DMS 273 (cell line): ENCODE measurements at regions not wholly inside any gene's neighbourhood (a gene's known extent, or its start where the extent isn't known, plus 50 kb on each side); places are given as distances from the start of the nearest gene placed in this dataset.
"Not testable (repeated sequence)": the region's sequence is repeated elsewhere in the genome, so short reads cannot be mapped to it uniquely, and the experiment has no call there.

Experiments
- DNase-seq: peaks from one replicate; lab custom pipeline; 2025; ENCODE audit not compliant: unreplicated experiment; lab: John Stamatoyannopoulos, UW

- DNase-seq = no peak
Measured at GRCh38 chr6:112967974-112968373, 620.8 kb downstream of the RFPL4B start.

DNA sequence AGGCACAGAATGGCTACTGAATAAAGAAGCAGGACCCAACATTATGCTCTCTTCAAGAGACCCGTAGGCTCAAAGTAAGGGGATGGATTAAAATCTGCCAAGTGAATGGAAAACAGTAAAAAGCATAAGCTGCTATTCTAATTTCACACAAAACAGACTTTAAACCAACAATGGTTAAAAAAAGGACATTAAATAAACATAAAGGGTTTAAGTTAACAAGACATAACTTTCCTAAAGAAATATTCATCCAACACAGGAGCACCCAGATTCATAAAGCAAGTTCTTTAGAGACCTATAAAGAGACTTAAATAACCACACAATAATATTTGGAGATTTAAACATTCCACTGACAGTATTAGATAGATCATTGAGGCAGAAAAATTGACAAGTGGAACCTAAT is 624.5 kb downstream of the RFPL4B start:
- DNase-seq = no peak

DNA sequence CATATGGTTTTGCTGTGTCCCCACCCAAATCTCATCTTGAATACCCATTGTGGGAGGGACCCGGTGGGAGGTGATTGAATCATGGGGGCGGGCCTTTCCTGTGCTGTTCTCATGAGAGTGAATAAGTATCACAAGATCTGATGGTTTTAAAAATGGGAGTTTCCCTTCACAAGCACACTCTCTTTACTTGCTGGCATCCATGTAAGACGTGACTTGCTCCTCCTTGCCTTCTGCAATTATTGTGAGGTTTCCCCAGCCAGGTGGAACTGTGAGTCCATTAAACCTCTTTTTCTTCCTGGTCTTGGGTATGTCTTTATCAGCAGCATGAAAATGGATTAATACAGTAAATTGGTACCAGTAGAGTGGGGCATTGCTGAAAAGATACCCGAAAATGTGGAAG is 627.8 kb downstream of the RFPL4B start:
- DNase-seq = not testable (repeated sequence)

DNA sequence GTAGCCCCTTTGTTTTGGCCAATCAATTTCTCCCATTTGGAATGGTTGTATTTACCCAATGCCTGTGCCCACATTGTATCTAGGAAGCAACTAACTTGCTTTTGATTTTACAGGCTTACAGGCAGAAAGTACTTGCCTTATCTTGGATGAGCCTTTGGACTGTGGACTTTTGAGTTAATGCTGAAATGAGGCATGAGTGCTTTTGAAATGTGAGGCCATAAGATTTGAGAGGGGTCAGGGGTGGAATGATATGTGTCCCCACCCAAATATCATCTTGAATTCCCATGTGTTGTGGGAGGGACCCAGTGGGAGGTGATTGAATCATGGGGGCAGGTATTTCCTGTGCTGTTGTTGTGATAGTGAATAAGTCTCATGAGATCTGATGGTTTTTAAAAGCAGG is 629.4 kb downstream of the RFPL4B start:
- DNase-seq = not testable (repeated sequence)

- DNase-seq = no peak
Measured at GRCh38 chr6:112979830-112980229, 632.7 kb downstream of the RFPL4B start.

GRCh38 chr6:112980676-112981075 is 633.5 kb downstream of the RFPL4B start:
- DNase-seq = no peak

- peak; percentile 10 for DNase-seq
Measured at GRCh38 chr6:112983713-112984261, 636.7 kb downstream of the RFPL4B start.

DNA sequence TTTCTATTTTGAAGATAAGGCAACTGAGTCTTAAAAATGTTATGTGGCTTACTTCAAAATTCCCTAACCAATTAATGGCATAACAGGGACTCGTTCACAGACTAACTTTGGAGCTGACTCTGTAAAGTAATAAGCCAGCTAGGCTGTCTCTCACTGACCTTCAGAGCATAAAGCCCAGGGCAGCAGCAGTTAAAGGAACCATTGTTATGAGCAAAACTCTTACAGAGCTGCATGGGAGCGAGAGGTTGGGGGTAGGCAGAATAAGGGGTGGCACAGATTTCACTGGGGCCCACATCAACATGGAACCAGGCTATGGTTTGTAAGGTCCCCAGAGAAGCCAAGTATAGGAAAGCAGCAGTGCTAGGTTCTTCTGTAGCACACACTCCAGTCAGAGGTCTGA is 637.8 kb downstream of the RFPL4B start:
- DNase-seq = no peak

DNA sequence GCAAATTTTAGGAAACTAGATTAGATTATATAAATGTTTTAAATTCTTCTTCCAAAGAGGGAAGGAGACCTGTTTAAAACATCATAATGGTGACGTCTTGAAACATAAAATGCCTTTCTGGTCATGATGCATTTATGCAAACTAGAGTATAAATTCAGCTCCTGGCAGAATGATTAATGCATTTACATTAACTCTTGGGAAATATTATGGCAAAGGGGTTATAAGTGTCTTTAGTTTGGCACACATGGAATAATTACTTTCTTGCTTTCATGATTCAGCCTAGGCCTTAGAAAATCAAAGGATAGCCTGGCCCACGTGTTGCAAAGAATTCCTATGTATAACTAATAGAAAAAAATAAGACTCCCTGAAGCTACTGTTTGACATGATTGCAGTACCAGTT is 639.2 kb downstream of the RFPL4B start:
- no peak for DNase-seq

- DNase-seq = no peak
Measured at GRCh38 chr6:112988748-112989147, 641.6 kb downstream of the RFPL4B start.

- no peak for DNase-seq
Measured at GRCh38 chr6:112990971-112991370, 643.8 kb downstream of the RFPL4B start.

- DNase-seq = no peak
Measured at GRCh38 chr6:112991912-112992311, 644.8 kb downstream of the RFPL4B start.

DNA sequence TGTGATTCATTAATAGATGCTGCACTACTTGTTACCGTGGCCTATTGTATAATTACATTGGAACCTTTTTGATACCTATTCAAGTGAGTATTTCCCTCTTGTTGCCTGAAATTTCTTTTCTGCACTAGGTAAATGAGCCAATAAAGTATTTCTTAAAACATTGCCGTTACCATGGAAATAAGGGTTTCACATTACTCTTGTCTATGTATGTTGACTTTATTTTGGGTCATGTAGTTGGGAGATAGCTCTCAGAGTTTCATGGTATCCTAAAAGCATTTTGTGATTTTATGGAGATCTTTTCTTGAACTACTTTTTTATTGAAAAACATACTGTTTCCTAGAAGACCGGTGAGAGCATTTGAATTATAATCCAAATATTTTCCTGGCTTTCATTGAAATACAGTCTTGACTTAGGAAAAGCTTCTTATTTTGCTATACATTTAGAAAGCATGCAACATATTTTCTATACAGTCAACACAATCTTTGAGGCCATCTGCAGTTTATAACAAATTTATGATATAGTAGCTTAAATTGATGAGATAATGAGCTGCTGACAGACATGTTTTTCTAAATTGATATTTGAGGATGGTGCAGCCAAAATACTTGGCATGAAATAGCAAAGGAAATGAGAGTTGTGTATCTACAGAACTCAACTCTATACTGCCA is 650.4 kb downstream of the RFPL4B start:
- DNase-seq = no peak

DNA sequence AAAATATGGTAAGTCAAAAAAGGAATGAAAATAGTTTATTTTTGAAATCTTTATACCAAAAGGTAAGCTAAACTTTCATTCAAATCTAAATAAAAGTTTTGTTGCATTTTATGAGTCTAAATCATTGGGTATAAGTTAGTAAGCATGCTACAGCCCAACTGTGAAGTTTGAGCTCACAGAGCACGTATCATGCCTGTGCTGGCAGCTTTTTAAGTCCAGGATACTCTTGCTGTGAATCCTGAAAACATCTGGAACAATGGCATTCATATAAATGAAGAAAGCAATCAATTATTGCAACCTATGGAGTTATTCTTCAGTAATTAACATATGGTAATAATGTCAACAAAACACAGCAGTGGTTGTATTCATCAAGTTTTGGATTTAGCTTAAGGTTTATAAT is 656.9 kb downstream of the RFPL4B start:
- no peak for DNase-seq

DNA sequence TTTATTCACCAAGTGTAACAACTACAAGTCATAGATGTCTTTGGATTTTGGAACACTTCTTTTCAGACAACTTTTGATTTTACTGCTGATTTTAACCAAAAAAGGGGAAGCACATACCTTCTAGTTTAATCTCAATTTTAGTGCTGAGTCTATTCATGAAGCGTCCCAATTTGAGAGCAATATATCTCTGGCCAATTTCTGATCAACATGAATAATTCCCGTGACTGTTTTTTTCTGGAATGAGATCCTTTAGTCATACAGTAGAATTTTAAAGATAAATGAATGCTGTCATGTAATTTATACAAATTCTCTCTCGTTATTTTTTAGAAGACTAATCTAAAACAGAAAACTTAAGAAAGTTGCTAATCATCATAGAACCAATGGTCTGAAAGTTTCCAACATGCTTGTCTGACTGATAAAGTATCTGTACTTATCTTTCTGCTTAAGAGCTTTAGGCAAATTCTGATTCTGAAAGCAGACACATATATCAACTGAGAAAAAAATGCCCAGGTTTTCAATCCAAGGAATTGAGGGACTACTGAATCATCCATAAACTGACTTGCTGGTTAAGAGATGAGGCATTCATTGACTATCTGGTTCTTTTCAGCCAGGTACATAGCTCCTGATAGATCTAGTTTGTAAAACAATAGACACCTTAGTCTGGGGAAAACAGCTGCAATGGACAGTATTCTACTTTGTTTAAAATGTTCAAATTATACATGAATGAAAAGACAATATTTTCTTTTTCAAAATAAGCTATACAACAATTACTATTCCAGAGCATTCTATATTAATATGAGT is 657.5 kb downstream of the RFPL4B start:
- no peak for DNase-seq

DNA sequence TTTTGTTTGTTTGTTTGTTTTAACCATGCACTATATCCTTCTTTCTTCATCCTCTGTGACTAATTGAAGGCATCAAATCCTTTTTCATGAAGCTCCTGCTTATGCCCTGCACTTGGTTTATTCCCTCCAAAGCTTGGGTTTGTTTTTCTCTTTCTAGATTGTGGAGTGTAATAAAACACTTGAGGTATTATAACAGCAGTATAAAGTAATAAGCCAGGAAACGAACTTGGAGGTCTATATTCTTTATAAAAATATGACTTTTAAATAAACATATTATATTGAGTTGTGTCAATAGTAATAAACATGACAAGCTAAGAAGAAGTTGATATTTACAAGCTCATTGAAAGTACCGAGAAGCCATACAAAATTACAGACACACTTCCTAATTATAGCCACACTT is 659.4 kb downstream of the RFPL4B start:
- DNase-seq = no peak

- no peak for DNase-seq
Measured at GRCh38 chr6:113009682-113010081, 662.6 kb downstream of the RFPL4B start.

DNA sequence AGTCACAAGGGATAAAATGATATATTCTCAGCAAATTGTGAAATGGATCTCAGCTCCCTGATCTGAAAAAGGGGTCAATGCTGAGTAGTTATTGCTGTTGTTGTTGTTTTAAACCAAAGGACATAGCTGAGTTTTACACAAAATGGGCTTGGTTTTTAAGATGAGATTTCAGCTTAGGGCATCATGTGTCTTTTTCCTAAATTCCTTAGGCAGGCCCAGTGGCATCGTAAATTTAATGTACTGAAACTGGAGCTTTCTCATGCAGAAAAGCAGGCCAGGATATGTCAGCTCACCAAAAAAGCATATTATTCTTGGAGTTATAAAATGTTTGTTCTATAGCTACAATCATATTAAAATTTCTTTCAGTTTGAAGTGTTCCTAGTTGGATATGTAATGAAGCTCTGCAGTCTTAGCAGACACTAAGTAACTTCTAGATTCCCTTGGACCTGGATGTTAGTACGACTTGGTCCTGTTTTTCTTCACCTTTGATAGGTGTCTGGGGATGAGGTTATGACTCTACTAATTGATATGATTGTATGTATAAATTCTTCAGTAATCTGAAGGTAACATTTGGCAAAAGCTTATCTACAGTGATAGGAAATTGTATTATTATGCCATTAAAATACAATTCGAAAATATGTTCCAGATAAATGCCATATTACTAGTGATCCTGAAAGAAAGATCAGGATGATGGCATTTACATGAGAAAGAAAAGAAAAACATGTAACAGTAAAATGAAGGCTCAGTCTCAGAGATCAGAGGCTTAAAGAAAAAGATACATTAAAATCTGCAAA is 663.3 kb downstream of the RFPL4B start:
- no peak for DNase-seq

GRCh38 chr6:113011389-113011788 is 664.3 kb downstream of the RFPL4B start:
- no peak for DNase-seq

- no peak for DNase-seq
Measured at GRCh38 chr6:113011801-113012200, 664.7 kb downstream of the RFPL4B start.

- DNase-seq = no peak
Measured at GRCh38 chr6:113015249-113015648, 668.1 kb downstream of the RFPL4B start.

- DNase-seq = no peak
Measured at GRCh38 chr6:113017353-113017752, 670.2 kb downstream of the RFPL4B start.
